Fibroblast of lung (primary cell): ENCODE measurements at regions not wholly inside any gene's neighbourhood (a gene's known extent, or its start where the extent isn't known, plus 50 kb on each side); places are given as distances from the start of the nearest gene placed in this dataset.

Experiments
- EZH2 ChIP-seq: IDR thresholded peaks from 2 replicates; pipeline ENCODE4 v1.5.1; 2012; ENCODE audit warnings: low read length, control low read depth, mild to moderate bottlenecking; ENCODE audit errors: missing control alignments
- TF ChIP-seq, protein P1 (sequence below), 2 donors: IDR thresholded peaks in 1 of 2; conservative IDR thresholded peaks in 1 of 2; 1 replicate in 1 of 2; 2 replicates in 1 of 2; pipeline ENCODE4 v1.5.1; 2011 to 2012; ENCODE audit warnings: low read length in 2 of 2, control low read depth in 1 of 2, inconsistent platforms in 1 of 2, low read depth in 1 of 2, mild to moderate bottlenecking in 1 of 2

GRCh38 chr6:102662851-102663250 is 1269.3 kb downstream of the GRIK2 start:
- TF ChIP-seq, protein P1, sequence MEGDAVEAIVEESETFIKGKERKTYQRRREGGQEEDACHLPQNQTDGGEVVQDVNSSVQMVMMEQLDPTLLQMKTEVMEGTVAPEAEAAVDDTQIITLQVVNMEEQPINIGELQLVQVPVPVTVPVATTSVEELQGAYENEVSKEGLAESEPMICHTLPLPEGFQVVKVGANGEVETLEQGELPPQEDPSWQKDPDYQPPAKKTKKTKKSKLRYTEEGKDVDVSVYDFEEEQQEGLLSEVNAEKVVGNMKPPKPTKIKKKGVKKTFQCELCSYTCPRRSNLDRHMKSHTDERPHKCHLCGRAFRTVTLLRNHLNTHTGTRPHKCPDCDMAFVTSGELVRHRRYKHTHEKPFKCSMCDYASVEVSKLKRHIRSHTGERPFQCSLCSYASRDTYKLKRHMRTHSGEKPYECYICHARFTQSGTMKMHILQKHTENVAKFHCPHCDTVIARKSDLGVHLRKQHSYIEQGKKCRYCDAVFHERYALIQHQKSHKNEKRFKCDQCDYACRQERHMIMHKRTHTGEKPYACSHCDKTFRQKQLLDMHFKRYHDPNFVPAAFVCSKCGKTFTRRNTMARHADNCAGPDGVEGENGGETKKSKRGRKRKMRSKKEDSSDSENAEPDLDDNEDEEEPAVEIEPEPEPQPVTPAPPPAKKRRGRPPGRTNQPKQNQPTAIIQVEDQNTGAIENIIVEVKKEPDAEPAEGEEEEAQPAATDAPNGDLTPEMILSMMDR (conservative IDR thresholded peaks at IDR 0.05 in 1 of 2, IDR thresholded peaks at IDR 0.05 in 1 of 2; ENCODE audit: low read depth in 1 of 2, low read length in 2 of 2): no peak
- TF ChIP-seq EZH2: no peak
